GM21423 (cell line): ENCODE measurements at regions not wholly inside any gene's neighbourhood (a gene's known extent, or its start where the extent isn't known, plus 50 kb on each side); places are given as distances from the start of the nearest gene placed in this dataset.
"Not testable (repeated sequence)": the region's sequence is repeated elsewhere in the genome, so short reads cannot be mapped to it uniquely, and the experiment has no call there.

Source experiments
- ATAC-seq: cut with Tn5 transposase; IDR thresholded peaks from one replicate; pipeline ENCODE4 v1.9.1; 2021; ENCODE audit warnings: mild to moderate bottlenecking, moderate library complexity; ENCODE audit not compliant: unreplicated experiment

- no peak for ATAC-seq
These were observed 426.2 kb downstream of the BCAT1 start for GRCh38 chr12:24522736-24523135.

- no peak for ATAC-seq
These were observed 429.1 kb downstream of the BCAT1 start for GRCh38 chr12:24519759-24520158.

GRCh38 chr12:24517000-24517399 is 431.9 kb downstream of the BCAT1 start:
- no peak for ATAC-seq

- no peak for ATAC-seq
These were observed 438.2 kb downstream of the BCAT1 start for GRCh38 chr12:24510581-24511125.

- no peak for ATAC-seq
These were observed 441.1 kb downstream of the BCAT1 start for GRCh38 chr12:24507827-24508226.

GRCh38 chr12:24505366-24506015 is 443.4 kb downstream of the BCAT1 start:
- ATAC-seq: no peak

- ATAC-seq: not testable (repeated sequence)
These were observed 445.4 kb downstream of the BCAT1 start for GRCh38 chr12:24503477-24503876.

- no peak for ATAC-seq
These were observed 448.1 kb downstream of the BCAT1 start for GRCh38 chr12:24500831-24501230.

GRCh38 chr12:24500421-24500820 is 448.5 kb downstream of the BCAT1 start:
- no peak for ATAC-seq

- ATAC-seq: no peak
These were observed 449.5 kb downstream of the BCAT1 start for GRCh38 chr12:24499151-24500146.

GRCh38 chr12:24496755-24497154 is 452.1 kb downstream of the BCAT1 start:
- no peak for ATAC-seq

- ATAC-seq: no peak
These were observed 454.5 kb downstream of the BCAT1 start for GRCh38 chr12:24494401-24494800.

- no peak for ATAC-seq
These were observed 456.9 kb downstream of the BCAT1 start for GRCh38 chr12:24491968-24492367.

GRCh38 chr12:24489939-24490338 is 459.0 kb downstream of the BCAT1 start:
- ATAC-seq: no peak

GRCh38 chr12:24488906-24489619 is 459.8 kb downstream of the BCAT1 start:
- ATAC-seq: no peak

- ATAC-seq: no peak
These were observed 460.8 kb downstream of the BCAT1 start for GRCh38 chr12:24488091-24488596.

GRCh38 chr12:24487606-24488005 is 461.3 kb downstream of the BCAT1 start:
- ATAC-seq: no peak

- ATAC-seq: no peak
These were observed 465.2 kb downstream of the BCAT1 start for GRCh38 chr12:24483732-24484131.

GRCh38 chr12:24482882-24483604 is 465.9 kb downstream of the BCAT1 start:
- no peak for ATAC-seq

- no peak for ATAC-seq
These were observed 466.9 kb downstream of the BCAT1 start for GRCh38 chr12:24482044-24482443.
